ENCODE measurements at regions not wholly inside any gene's neighbourhood (a gene's known extent, or its start where the extent isn't known, plus 50 kb on each side); places are given as distances from the start of the nearest gene placed in this dataset.

DNA sequence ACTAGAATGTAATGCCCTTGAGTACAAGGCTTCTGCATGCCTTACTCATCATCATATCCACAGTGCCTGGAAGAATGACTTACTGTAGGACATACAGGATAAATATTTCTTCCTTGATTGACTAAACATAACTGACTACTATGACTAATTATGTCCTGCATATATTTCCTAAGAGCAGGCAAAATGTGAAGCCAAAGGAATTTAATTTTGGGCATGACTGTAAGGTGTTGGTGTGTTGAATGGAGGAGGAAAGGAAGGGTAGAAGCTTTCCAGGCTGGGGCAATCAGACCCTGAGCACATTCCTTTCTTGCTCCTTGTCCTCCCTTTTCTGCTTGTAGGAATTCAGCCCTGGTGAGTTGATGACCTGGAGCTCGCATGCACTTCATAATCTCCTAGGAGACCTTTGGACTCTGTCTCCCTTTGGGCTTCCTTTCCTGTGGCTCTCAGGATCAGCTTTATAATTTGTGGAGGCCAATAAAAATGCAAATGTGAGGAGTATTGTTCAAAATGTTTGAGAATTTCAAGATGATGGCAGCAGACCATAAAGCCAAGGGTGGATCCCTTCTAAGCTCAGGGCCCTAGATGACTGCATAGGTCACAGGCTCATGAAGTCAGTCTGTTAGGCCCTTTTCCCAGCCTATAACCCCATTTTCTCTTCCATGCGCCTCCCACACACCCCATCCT, 174.0 kb downstream of the HMHB1 start:
- no peaks in the 10 kb centered on the region for H3K4me1 ChIP-seq (replicated peaks in 1 of 2)
- 81 to 96% (median 86%) methylated on average over 2 of the region's 2 CpGs for WGBS, 4 donors
- no peaks in the 10 kb centered on the region for H3K9me3 ChIP-seq (replicated peaks in 1 of 3)
- no peak overlapping the region for H3K27ac ChIP-seq
- TF ChIP-seq, protein P1, sequence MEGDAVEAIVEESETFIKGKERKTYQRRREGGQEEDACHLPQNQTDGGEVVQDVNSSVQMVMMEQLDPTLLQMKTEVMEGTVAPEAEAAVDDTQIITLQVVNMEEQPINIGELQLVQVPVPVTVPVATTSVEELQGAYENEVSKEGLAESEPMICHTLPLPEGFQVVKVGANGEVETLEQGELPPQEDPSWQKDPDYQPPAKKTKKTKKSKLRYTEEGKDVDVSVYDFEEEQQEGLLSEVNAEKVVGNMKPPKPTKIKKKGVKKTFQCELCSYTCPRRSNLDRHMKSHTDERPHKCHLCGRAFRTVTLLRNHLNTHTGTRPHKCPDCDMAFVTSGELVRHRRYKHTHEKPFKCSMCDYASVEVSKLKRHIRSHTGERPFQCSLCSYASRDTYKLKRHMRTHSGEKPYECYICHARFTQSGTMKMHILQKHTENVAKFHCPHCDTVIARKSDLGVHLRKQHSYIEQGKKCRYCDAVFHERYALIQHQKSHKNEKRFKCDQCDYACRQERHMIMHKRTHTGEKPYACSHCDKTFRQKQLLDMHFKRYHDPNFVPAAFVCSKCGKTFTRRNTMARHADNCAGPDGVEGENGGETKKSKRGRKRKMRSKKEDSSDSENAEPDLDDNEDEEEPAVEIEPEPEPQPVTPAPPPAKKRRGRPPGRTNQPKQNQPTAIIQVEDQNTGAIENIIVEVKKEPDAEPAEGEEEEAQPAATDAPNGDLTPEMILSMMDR (IDR thresholded peaks at IDR 0.05), result no peak
- TF ChIP-seq POLR2A (IDR thresholded peaks at IDR 0.05), result no peak
- H3K36me3 ChIP-seq (replicated peaks in 1 of 2), result no peaks in the 10 kb centered on the region
- H3K27me3 ChIP-seq, result no peaks in the 10 kb centered on the region
- intact Hi-C loops (cut with DNase I), result no loop called here
- no peak overlapping the region for H3K4me3 ChIP-seq
- no peak for DNase-seq

DNA sequence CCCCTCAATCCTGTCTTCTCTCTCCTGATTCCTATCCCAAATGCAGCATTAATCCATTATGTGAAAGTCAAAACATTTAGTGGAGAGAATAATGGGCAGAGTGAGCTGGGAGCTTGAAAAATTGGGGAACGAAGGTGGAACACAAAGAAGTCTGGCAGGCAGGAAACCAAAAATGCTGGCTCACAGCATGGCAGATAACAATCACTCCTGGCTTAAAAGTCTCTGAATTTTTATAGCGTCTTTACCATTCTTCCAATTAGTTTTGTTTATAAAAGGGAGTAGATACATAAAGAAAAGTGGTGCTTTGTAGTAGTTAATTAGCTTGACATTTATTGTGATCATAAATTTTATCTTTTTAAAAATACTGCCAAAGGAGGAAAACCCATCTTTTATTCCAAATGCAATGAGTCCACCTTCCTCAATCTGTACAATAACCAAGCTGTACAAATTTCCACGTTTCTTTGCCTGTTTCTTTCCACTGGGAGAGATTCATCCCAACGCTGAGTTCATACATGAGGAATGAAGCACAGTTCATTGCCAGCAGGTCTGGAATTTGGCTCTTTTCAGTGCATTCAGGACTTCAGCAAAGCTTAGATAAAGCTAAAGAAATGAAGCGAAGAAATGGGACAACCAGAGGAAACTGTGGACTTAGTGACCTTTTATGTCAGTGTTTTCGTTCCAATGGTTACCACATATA, 174.7 kb downstream of the HMHB1 start:
- WGBS, 4 donors, result 58 to 70% (median 64%) methylated on average over 6 of the region's 6 CpGs
- H3K27ac ChIP-seq, result no peak overlapping the region

DNA sequence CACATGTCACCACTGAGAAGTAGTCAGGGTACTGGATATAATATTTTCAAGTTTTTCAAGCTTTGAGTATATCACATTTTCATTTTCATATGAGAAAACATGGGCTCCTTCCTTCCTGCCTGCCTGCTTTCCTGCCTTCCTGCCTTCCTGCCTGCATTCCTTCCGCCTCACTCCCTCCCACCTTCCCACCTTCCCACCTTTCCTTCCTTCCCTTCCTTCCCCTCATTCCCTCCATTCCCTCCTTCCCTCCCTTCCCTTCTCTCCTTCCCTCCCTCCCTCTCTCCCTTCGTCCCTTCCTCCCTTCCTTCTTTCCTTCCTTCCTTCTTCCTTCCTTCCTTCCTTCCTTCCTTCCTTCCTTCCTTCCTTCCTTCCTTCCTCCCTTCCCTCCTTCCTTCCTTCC, 175.3 kb downstream of the HMHB1 start:
- WGBS, 4 donors, result 81 to 89% (median 84%) methylated on average over 2 of the region's 2 CpGs
- Histone ChIP-seq H3K36me3 (replicated peaks in 1 of 2) (no peaks in the 10 kb centered on the region), H3K27me3 (no peaks in the 10 kb centered on the region), H3K9me3 (replicated peaks in 1 of 3) (no peaks in the 10 kb centered on the region), H3K4me1 (replicated peaks in 1 of 2) (no peaks in the 10 kb centered on the region), H3K27ac (no peak overlapping the region), H3K4me3 (no peak overlapping the region)
- no peak for DNase-seq
- intact Hi-C loops (cut with DNase I), result no loop called here
- TF ChIP-seq, protein P1 (IDR thresholded peaks at IDR 0.05), result no peak
- TF ChIP-seq POLR2A (IDR thresholded peaks at IDR 0.05), result no peak

More for the DNA sequence above, 174.7 kb downstream of the HMHB1 start:
- Histone ChIP-seq H3K27me3 (no peaks in the 10 kb centered on the region), H3K4me1 (replicated peaks in 1 of 2) (no peaks in the 10 kb centered on the region), H3K9me3 (replicated peaks in 1 of 3) (no peaks in the 10 kb centered on the region), H3K36me3 (replicated peaks in 1 of 2) (no peaks in the 10 kb centered on the region), H3K4me3 (no peak overlapping the region)
- TF ChIP-seq, protein P1 (IDR thresholded peaks at IDR 0.05), result no peak
- no peak for TF ChIP-seq POLR2A (IDR thresholded peaks at IDR 0.05)
- intact Hi-C loops (cut with DNase I), result no loop called here
- DNase-seq, result no peak

DNA sequence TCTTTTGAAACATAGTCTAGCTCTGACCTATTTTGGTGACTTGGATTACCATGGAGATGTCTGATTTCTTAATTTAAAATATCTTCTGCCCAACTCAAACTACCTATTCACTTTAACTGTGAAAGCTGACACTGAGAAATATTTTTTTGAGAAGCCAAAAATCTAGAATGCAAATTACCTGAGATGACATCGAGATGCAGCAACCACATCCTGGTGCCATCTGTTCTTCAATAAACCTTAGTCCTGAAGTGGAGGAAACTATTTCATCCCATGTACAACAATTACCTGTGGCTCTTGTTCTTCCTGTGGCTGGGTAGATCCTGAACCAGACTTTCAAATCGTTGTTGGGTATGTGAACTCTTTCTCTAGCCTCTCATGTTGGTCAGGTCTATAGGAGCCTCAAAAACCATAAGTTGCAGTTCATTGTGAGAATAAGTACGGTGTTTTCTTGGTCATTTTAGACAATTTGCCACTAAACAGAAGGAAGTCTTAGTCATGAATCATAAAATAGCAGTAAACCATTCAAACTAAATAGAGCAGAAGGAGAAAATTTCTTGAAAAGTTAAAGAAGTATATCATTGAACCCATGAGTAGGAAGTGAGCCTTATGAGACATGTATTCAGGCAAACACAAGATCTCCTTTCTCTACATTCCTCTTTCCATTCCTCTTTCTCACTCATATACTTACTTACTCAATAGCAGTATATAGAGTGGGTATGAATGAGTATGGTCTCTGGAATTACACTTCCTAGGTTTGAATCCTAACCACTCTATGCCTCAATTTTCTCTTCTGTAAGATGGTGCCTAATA, 176.0 kb downstream of the HMHB1 start:
- 76 to 87% (median 80%) methylated on average over 3 of the region's 3 CpGs for WGBS, 4 donors
- H3K4me1 ChIP-seq (replicated peaks in 1 of 2), result no peaks in the 10 kb centered on the region
- TF ChIP-seq POLR2A (IDR thresholded peaks at IDR 0.05), result no peak
- TF ChIP-seq, protein P1 (IDR thresholded peaks at IDR 0.05), result no peak
- no peak for DNase-seq
- no peaks in the 10 kb centered on the region for H3K36me3 ChIP-seq (replicated peaks in 1 of 2)
- no peak overlapping the region for H3K4me3 ChIP-seq
- H3K27ac ChIP-seq, result no peak overlapping the region
- intact Hi-C loops (cut with DNase I), result no loop called here
- H3K9me3 ChIP-seq (replicated peaks in 1 of 3), result no peaks in the 10 kb centered on the region
- no peaks in the 10 kb centered on the region for H3K27me3 ChIP-seq
